ENCODE measurements at regions not wholly inside any gene's neighbourhood (a gene's known extent, or its start where the extent isn't known, plus 50 kb on each side); places are given as distances from the start of the nearest gene placed in this dataset.
"Not testable (repeated sequence)": the region's sequence is repeated elsewhere in the genome, so short reads cannot be mapped to it uniquely, and the experiment has no call there.

DNA sequence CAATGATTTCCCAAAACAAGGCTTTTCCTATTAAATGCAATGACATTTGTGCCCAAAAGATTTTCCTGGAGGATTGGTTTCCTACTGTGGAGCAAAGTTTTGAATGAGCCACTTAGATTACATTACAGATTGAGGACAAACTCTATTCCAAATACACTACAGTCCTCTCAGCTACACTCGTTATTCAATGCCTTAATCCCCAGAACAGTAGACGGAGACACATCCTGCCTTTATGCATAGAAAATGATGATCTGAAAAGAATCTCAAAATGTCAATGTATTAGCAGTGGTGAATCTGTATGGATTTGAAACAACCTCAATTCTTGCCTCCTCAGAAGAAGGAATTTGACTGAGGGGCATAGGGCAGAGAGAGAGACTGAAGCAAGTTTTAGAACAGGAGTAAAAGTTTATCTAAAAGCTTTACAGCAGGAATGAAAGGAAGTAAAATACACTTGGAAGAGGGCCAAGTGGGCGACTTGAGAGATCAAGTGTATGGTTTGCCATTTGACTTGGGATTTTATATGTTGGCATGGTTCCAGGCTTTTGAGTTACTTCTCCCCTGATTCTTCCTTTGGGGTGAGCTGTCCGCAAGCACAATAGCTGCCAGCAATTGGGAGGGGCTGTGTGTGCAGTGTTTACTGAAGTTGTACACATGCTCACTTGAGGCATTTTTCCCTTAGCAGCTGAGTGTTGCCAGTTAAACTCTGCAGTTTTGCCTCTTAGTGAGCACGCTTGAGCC lies 891.9 kb upstream of the MBL2 start:
- Mint-ChIP-seq H3K4me3 (peak overlapping the region; percentile 12 to 70 (median 22)), H3K36me3 (ENCODE audit: low read depth) (peaks cover 10% of the 10 kb centered on the region), H3K9me3 (peaks cover 24% of the 10 kb centered on the region), H3K4me1 (peaks cover 9% of the 10 kb centered on the region), H3K27me3 (ENCODE audit: low read depth) (peaks cover 9% of the 10 kb centered on the region), H3K27ac (peak overlapping the region; percentile 2 to 84 (median 32))
- TF ChIP-seq, protein P1, sequence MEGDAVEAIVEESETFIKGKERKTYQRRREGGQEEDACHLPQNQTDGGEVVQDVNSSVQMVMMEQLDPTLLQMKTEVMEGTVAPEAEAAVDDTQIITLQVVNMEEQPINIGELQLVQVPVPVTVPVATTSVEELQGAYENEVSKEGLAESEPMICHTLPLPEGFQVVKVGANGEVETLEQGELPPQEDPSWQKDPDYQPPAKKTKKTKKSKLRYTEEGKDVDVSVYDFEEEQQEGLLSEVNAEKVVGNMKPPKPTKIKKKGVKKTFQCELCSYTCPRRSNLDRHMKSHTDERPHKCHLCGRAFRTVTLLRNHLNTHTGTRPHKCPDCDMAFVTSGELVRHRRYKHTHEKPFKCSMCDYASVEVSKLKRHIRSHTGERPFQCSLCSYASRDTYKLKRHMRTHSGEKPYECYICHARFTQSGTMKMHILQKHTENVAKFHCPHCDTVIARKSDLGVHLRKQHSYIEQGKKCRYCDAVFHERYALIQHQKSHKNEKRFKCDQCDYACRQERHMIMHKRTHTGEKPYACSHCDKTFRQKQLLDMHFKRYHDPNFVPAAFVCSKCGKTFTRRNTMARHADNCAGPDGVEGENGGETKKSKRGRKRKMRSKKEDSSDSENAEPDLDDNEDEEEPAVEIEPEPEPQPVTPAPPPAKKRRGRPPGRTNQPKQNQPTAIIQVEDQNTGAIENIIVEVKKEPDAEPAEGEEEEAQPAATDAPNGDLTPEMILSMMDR (IDR thresholded peaks at IDR 0.05; ENCODE audit: unreplicated experiment in 3 of 3): no peak

DNA sequence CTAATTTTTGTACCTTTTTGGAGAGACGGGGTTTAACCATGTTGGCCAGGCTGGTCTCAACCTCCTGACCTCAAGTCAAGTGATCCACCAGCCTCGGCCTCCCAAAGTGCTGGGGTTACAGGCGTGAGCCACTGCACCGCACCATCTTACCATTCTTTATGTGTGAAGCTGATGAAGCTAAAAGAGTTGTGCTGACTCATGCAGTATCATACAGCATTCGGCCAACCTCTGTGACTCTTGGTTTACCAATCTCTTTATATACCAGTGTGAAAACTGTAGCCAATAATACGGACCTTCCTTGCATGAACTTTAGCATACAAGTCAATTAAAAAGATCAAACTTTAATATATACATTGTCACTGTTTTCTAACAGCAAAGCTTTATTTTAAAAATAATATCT lies 878.2 kb upstream of the MBL2 start:
- H3K27ac Mint-ChIP-seq: no peak overlapping the region
- TF ChIP-seq, protein P1 (IDR thresholded peaks at IDR 0.05; ENCODE audit: unreplicated experiment in 3 of 3): no peak
- H3K4me1 Mint-ChIP-seq: peaks cover 4% of the 10 kb centered on the region

DNA sequence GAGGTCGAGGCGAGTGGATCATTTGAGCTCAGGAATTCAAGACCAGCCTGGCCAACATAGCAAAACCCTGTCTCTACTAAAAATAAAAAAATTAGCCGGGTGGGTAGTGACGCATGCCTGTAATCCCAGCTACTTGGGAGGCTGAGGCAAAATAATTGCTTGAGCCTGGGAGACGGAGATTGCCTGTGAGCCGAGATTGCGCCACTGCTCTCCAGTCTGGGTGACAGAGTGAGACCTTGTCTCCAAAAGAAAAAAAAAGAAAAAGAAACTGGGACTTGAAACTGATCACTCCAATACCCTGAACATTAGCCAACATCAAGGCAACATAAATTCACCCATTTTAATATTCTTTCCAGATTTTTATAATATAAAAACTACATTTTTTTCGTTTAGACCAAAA lies 874.6 kb upstream of the MBL2 start:
- not testable (repeated sequence) for H3K4me1 Mint-ChIP-seq; H3K4me3 Mint-ChIP-seq; H3K36me3 Mint-ChIP-seq (ENCODE audit: low read depth); H3K9me3 Mint-ChIP-seq; H3K27me3 Mint-ChIP-seq (ENCODE audit: low read depth); H3K27ac Mint-ChIP-seq

More for the DNA sequence above, 878.2 kb upstream of the MBL2 start:
- H3K36me3 Mint-ChIP-seq (ENCODE audit: low read depth): no peaks in the 10 kb centered on the region
- no peaks in the 10 kb centered on the region for H3K9me3 Mint-ChIP-seq
- no peaks in the 10 kb centered on the region for H3K27me3 Mint-ChIP-seq (ENCODE audit: low read depth)
- no peak overlapping the region for H3K4me3 Mint-ChIP-seq

DNA sequence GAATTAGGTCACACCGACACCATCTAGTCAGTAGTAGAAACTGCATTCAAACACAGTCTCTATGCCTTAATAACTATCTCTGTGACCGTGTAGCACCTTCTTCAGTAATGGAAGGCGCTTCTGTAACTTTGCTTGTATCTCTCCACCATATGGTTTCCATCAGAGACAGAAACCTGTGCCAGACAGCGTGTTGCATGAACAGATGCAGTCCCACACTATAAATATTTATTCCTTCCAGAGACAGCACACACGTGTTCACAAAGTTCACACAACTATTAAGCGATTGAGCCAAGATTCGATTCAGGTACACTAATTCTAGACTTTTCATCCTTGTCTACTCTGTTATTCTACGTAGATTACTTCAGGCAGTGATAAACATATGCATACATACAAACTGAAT lies 873.9 kb upstream of the MBL2 start:
- Mint-ChIP-seq H3K27ac (no peak overlapping the region), H3K9me3 (no peaks in the 10 kb centered on the region), H3K36me3 (ENCODE audit: low read depth) (no peaks in the 10 kb centered on the region), H3K4me1 (peaks cover 4% of the 10 kb centered on the region), H3K4me3 (no peak overlapping the region), H3K27me3 (ENCODE audit: low read depth) (no peaks in the 10 kb centered on the region)
- TF ChIP-seq, protein P1 (IDR thresholded peaks at IDR 0.05; ENCODE audit: unreplicated experiment in 3 of 3): no peak

DNA sequence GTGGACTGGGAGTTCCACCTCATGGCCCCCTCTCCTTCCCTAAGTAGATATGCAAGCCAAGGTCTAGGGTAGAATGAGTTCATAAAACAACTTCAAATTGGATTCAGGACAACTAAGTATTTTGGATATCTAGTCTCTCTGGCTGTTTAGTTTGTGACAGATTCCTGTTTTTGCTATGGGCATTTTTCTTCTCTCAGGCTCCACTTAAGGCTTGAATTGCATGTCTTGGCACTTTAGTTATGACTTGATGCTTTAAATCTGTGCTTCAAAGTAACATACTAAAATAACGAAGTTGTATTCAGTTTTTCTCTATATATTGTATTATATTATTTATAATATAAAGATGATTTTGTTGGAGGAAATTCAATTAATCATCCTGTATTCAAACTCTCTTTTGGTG lies 873.4 kb upstream of the MBL2 start:
- Mint-ChIP-seq H3K27me3 (ENCODE audit: low read depth) (no peaks in the 10 kb centered on the region), H3K27ac (no peak overlapping the region), H3K9me3 (no peaks in the 10 kb centered on the region), H3K4me1 (peaks cover 4% of the 10 kb centered on the region), H3K4me3 (no peak overlapping the region), H3K36me3 (ENCODE audit: low read depth) (no peaks in the 10 kb centered on the region)
- TF ChIP-seq, protein P1 (IDR thresholded peaks at IDR 0.05; ENCODE audit: unreplicated experiment in 3 of 3): no peak

DNA sequence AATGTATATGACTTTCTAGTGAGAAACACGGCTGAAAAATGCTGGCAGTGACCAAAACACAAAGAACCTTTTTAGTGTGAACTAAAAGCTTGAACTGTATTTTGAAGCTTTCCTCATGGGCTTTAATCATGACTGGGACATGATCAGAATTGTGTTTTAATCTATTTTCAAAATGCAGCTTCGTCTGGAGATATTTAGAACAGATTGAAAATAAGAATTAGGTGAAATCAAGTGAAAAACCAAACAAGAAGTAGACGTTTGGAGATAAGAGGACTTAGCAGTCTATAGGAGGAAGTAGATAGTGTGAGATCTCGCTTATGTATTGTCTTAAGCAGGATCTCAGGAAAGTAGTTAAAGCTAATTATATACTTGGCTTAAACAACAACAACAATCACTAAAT lies 865.4 kb upstream of the MBL2 start:
- H3K4me3 Mint-ChIP-seq: no peak overlapping the region
- peaks cover 2% of the 10 kb centered on the region for H3K9me3 Mint-ChIP-seq
- TF ChIP-seq, protein P1 (IDR thresholded peaks at IDR 0.05; ENCODE audit: unreplicated experiment in 3 of 3): no peak
- no peaks in the 10 kb centered on the region for H3K4me1 Mint-ChIP-seq
- H3K27ac Mint-ChIP-seq: no peak overlapping the region
- no peaks in the 10 kb centered on the region for H3K27me3 Mint-ChIP-seq (ENCODE audit: low read depth)
- no peaks in the 10 kb centered on the region for H3K36me3 Mint-ChIP-seq (ENCODE audit: low read depth)
